ENCODE measurements at regions not wholly inside any gene's neighbourhood (a gene's known extent, or its start where the extent isn't known, plus 50 kb on each side); places are given as distances from the start of the nearest gene placed in this dataset.

DNA sequence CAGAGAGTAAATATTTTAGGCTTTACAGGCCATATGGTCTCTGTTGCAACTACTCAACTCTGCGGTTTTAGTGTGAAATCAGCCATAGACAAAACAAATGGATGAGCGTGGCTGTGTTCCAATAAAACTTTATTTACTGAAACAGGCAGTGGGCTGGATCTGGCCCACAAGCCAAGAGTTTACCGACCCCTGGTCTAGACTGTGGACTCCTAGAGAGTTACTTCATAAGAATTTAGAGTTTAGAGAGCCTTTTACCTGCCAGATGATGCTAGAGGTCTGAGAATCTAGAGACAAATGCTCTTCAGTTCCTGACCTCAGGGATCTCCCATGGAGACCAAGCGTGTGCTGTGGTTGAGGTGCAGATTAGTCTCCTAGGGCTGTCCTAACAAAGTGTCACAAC is 174.8 kb downstream of the PTEN start:
- Histone ChIP-seq H3K9ac (ENCODE audit: control insufficient read depth, extremely low read depth, insufficient read depth, low read length) (no peak overlapping the region), H2AFZ (ENCODE audit: control insufficient read depth, low read length) (no peak overlapping the region), H3K9me3 (ENCODE audit: control insufficient read depth, low read depth, low read length) (no peaks in the 10 kb centered on the region), H3K79me2 (ENCODE audit: control insufficient read depth, insufficient read depth, low read length) (no peaks in the 10 kb centered on the region), H3K4me1 (ENCODE audit: control insufficient read depth, extremely low read depth, insufficient read depth, low read length) (peaks cover 17% of the 10 kb centered on the region), H3K27me3 (ENCODE audit: control insufficient read depth, extremely low read depth, insufficient read depth, low read length) (no peaks in the 10 kb centered on the region), H4K20me1 (ENCODE audit: control insufficient read depth, extremely low read depth, insufficient read depth, low read length) (no peaks in the 10 kb centered on the region), H3K27ac (ENCODE audit: control insufficient read depth, insufficient read depth, low read length) (no peak overlapping the region), H3K4me3 (ENCODE audit: control insufficient read depth in 2 of 3, extremely low read depth in 1 of 3, insufficient read depth in 2 of 3, low read depth in 1 of 3, low read length in 3 of 3) (no peak overlapping the region), H3K9me1 (ENCODE audit: control insufficient read depth, extremely low read depth, insufficient read depth, low read length) (no peaks in the 10 kb centered on the region), H3K36me3 (ENCODE audit: control insufficient read depth in 2 of 2, extremely low read depth in 1 of 2, insufficient read depth in 2 of 2, low read length in 2 of 2) (no peaks in the 10 kb centered on the region), H3K4me2 (ENCODE audit: control insufficient read depth, extremely low read depth, insufficient read depth, low read depth, low read length) (no peak overlapping the region)
- FAIRE-seq (no peak), DNase-seq (ENCODE audit: low read depth, low spot score) (no peak)
- dilution Hi-C loops (cut with MboI; ENCODE audit: extremely low pct_ligation_motif_present, low sequenced_read_pairs) = no loop called here
- TF ChIP-seq, protein P1, sequence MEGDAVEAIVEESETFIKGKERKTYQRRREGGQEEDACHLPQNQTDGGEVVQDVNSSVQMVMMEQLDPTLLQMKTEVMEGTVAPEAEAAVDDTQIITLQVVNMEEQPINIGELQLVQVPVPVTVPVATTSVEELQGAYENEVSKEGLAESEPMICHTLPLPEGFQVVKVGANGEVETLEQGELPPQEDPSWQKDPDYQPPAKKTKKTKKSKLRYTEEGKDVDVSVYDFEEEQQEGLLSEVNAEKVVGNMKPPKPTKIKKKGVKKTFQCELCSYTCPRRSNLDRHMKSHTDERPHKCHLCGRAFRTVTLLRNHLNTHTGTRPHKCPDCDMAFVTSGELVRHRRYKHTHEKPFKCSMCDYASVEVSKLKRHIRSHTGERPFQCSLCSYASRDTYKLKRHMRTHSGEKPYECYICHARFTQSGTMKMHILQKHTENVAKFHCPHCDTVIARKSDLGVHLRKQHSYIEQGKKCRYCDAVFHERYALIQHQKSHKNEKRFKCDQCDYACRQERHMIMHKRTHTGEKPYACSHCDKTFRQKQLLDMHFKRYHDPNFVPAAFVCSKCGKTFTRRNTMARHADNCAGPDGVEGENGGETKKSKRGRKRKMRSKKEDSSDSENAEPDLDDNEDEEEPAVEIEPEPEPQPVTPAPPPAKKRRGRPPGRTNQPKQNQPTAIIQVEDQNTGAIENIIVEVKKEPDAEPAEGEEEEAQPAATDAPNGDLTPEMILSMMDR (optimal IDR thresholded peaks at IDR 0.05 in 1 of 3, IDR thresholded peaks at IDR 0.05 in 1 of 3, conservative IDR thresholded peaks at IDR 0.05 in 1 of 3; ENCODE audit: extremely low read depth in 1 of 3, insufficient read depth in 2 of 3, low read length in 3 of 3) = no peak
- TF ChIP-seq EZH2 (IDR thresholded peaks at IDR 0.05; ENCODE audit: low read length) = no peak

- H3K27me3 ChIP-seq (ENCODE audit: control insufficient read depth, extremely low read depth, insufficient read depth, low read length) = no peaks in the 10 kb centered on the region
- H3K9ac ChIP-seq (ENCODE audit: control insufficient read depth, extremely low read depth, insufficient read depth, low read length) = no peak overlapping the region
- H3K4me2 ChIP-seq (ENCODE audit: control insufficient read depth, extremely low read depth, insufficient read depth, low read depth, low read length) = no peak overlapping the region
- H3K27ac ChIP-seq (ENCODE audit: control insufficient read depth, insufficient read depth, low read length) = no peak overlapping the region
- no peaks in the 10 kb centered on the region for H3K9me3 ChIP-seq (ENCODE audit: control insufficient read depth, low read depth, low read length)
- H3K4me3 ChIP-seq (ENCODE audit: control insufficient read depth in 2 of 3, extremely low read depth in 1 of 3, insufficient read depth in 2 of 3, low read depth in 1 of 3, low read length in 3 of 3) = no peak overlapping the region
- H3K79me2 ChIP-seq (ENCODE audit: control insufficient read depth, insufficient read depth, low read length) = no peaks in the 10 kb centered on the region
- dilution Hi-C loops (cut with MboI; ENCODE audit: extremely low pct_ligation_motif_present, low sequenced_read_pairs) = no loop called here
- no peaks in the 10 kb centered on the region for H3K36me3 ChIP-seq (ENCODE audit: control insufficient read depth in 2 of 2, extremely low read depth in 1 of 2, insufficient read depth in 2 of 2, low read length in 2 of 2)
- H3K9me1 ChIP-seq (ENCODE audit: control insufficient read depth, extremely low read depth, insufficient read depth, low read length) = no peaks in the 10 kb centered on the region
- TF ChIP-seq, protein P1 (optimal IDR thresholded peaks at IDR 0.05 in 1 of 3, IDR thresholded peaks at IDR 0.05 in 1 of 3, conservative IDR thresholded peaks at IDR 0.05 in 1 of 3; ENCODE audit: extremely low read depth in 1 of 3, insufficient read depth in 2 of 3, low read length in 3 of 3) = no peak
- no peak for TF ChIP-seq EZH2 (IDR thresholded peaks at IDR 0.05; ENCODE audit: low read length)
- FAIRE-seq (peak; percentile 43), DNase-seq (ENCODE audit: low read depth, low spot score) (no peak)
- H2AFZ ChIP-seq (ENCODE audit: control insufficient read depth, low read length) = no peak overlapping the region
- H3K4me1 ChIP-seq (ENCODE audit: control insufficient read depth, extremely low read depth, insufficient read depth, low read length) = peaks cover 19% of the 10 kb centered on the region
- no peaks in the 10 kb centered on the region for H4K20me1 ChIP-seq (ENCODE audit: control insufficient read depth, extremely low read depth, insufficient read depth, low read length)
These were observed 176.2 kb downstream of the PTEN start for GRCh38 chr10:88039496-88040200.
